ENCODE measurements at regions not wholly inside any gene's neighbourhood (a gene's known extent, or its start where the extent isn't known, plus 50 kb on each side); places are given as distances from the start of the nearest gene placed in this dataset.

DNA sequence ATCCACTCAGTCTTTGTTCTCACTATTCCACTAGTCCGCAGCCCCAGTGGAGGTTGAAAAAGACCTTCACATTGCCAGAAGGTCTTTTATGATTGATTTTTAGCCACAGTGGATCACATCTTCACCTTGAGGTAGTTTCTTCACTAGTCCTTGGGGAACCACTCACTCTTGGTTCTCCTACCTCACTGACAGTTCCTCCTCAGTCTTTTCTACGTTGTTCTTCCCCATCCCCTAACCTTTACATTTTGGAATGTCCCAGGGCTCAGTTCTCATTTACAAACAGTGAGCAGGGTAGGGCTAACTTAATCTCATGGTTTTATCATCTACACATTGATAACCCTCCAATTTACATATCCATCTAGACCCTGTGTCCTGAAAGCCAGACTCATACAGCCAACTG, 316.4 kb upstream of the SORL1-AS1 start:
- TF ChIP-seq CTCF (IDR thresholded peaks at IDR 0.05; ENCODE audit: low read depth, low read length), result no peak
- DNase-seq (ENCODE audit: extremely low read depth, low read depth), result no peak

GRCh38 chr11:121767433-121767832, 314.7 kb upstream of the SORL1-AS1 start:
- no peak for DNase-seq (ENCODE audit: extremely low read depth, low read depth)
- no peak for TF ChIP-seq CTCF (IDR thresholded peaks at IDR 0.05; ENCODE audit: low read depth, low read length)

DNA sequence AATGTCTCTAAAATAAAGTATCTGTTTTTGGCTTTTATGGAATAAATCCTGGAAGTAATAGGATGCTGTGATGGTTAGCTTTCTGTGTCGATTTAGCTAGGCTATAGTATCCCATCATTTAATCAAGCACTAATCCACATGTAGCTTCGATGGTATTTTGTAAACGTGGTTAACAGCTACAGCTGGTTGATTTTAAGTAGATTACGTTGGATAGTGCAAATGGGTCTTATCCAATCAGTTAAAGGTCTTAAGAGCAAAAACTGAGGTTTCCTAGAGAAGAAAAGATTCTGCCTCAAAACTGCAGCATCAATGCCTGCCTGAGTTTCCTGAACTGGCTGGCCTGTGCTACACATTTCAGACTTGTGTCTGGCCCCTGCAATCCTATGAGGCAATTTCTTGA, 314.2 kb upstream of the SORL1-AS1 start:
- no peak for DNase-seq (ENCODE audit: extremely low read depth, low read depth)
- TF ChIP-seq CTCF (IDR thresholded peaks at IDR 0.05; ENCODE audit: low read depth, low read length), result no peak

- no peak for DNase-seq (ENCODE audit: extremely low read depth, low read depth)
- no peak for TF ChIP-seq CTCF (IDR thresholded peaks at IDR 0.05; ENCODE audit: low read depth, low read length)
These were observed 313.4 kb upstream of the SORL1-AS1 start for GRCh38 chr11:121766166-121766565.

DNA sequence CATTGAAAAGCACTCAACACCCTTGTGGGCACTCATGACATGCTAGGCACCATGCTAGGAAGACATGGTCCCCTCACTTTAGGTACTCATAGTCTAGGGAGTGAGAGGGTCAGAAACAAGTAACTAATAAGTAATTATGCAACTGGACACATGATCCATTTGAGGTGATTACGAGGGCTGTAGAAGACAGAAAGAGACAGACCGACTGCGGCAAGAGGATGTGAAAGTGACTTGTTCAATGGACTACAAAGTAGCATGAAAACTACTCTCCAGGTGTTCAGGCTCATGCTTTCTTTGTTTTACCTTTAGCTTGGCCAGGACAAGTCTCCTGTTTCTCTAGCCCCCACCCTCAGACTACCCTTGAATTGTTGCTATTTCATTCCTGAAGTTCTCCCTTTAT, 310.8 kb upstream of the SORL1-AS1 start:
- DNase-seq (ENCODE audit: extremely low read depth, low read depth), result no peak
- TF ChIP-seq CTCF (IDR thresholded peaks at IDR 0.05; ENCODE audit: low read depth, low read length), result no peak

DNA sequence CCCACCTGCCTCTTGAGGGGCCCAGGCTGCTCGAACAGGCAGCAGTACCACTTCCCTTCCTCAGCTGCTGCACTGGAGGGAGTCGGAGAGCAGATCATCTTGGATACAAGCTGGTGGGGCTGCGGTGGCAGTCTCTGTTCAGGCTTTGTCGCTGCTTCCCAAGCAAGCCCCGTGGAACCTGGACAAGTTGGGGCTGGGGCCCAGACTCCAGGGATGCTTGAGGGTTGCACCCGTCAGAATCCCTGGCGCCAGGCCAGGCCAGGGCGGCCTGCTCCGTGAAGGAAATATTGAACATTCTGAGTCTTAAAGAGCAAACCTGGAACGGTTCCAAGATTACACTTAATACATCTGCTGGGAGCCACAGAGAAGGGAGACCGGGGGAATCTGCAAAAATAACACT, 310.1 kb upstream of the SORL1-AS1 start:
- no peak for DNase-seq (ENCODE audit: extremely low read depth, low read depth)
- no peak for TF ChIP-seq CTCF (IDR thresholded peaks at IDR 0.05; ENCODE audit: low read depth, low read length)

- DNase-seq (ENCODE audit: extremely low read depth, low read depth), result no peak
These were observed 308.4 kb upstream of the SORL1-AS1 start for GRCh38 chr11:121761186-121761585.

More at GRCh38 chr11:121761186-121761585, 308.4 kb upstream of the SORL1-AS1 start:
- no peak for TF ChIP-seq CTCF (IDR thresholded peaks at IDR 0.05; ENCODE audit: low read depth, low read length)

Data from AG09319 (cell line).